ENCODE measurements at regions not wholly inside any gene's neighbourhood (a gene's known extent, or its start where the extent isn't known, plus 50 kb on each side); places are given as distances from the start of the nearest gene placed in this dataset.

DNA sequence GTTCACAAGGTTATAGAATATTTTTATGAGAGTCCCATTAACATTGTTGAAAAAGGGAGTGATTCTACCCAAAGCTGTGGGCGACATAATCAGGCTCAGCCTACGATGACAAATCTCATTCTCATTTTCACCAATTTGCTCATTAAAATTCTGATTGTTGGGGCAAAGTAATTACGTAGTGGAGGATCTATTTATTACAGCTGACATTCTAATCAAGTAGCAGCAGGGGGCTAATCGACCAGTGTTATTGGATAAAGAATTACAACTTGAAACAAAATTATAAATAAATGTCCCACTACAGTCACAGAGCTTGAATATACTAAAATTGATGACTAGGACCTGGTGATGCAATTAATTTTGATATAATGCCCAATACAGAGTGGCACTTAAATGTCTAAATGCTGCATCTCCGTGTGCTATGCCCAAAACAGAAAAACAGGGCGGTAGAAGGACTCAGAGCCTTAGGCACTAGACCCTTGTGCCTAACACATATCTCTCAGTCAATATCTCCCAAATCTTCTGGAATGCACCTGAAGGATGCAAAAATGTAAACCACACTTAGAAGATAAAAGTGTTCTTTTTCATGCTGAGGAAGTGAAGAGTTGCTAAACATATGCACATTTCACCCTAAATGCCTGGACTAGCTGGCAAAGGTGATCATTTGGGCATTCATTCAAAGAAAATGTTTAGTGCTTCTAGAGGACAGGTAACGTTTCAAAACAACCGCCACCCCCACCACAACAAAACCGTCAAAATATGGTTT, 88.3 kb downstream of the CD24 start:
- Histone ChIP-seq H3K4me3 (no peak overlapping the region), H3K9me3 (no peaks in the 10 kb centered on the region), H3K27ac (no peak overlapping the region), H3K4me1 (peaks cover 11% of the 10 kb centered on the region), H3K27me3 (no peaks in the 10 kb centered on the region), H3K36me3 (no peaks in the 10 kb centered on the region)
- TF ChIP-seq POLR2AphosphoS5 (IDR thresholded peaks at IDR 0.05; ENCODE audit: insufficient read depth in 1 of 2, low read depth in 1 of 2): no peak
- TF ChIP-seq POLR2A (IDR thresholded peaks at IDR 0.05): no peak
- TF ChIP-seq, protein P1, sequence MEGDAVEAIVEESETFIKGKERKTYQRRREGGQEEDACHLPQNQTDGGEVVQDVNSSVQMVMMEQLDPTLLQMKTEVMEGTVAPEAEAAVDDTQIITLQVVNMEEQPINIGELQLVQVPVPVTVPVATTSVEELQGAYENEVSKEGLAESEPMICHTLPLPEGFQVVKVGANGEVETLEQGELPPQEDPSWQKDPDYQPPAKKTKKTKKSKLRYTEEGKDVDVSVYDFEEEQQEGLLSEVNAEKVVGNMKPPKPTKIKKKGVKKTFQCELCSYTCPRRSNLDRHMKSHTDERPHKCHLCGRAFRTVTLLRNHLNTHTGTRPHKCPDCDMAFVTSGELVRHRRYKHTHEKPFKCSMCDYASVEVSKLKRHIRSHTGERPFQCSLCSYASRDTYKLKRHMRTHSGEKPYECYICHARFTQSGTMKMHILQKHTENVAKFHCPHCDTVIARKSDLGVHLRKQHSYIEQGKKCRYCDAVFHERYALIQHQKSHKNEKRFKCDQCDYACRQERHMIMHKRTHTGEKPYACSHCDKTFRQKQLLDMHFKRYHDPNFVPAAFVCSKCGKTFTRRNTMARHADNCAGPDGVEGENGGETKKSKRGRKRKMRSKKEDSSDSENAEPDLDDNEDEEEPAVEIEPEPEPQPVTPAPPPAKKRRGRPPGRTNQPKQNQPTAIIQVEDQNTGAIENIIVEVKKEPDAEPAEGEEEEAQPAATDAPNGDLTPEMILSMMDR (IDR thresholded peaks at IDR 0.05): no peak
- intact Hi-C loops (cut with DNase I): no loop called here
- no peak for DNase-seq (ENCODE audit: extremely low spot score in 2 of 2)

- TF ChIP-seq POLR2AphosphoS5 (IDR thresholded peaks at IDR 0.05; ENCODE audit: insufficient read depth in 1 of 2, low read depth in 1 of 2): peak in 1 of 2 donors; percentile 72
- TF ChIP-seq POLR2A (IDR thresholded peaks at IDR 0.05): no peak
- Histone ChIP-seq H3K36me3 (no peaks in the 10 kb centered on the region), H3K27ac (no peak overlapping the region), H3K9me3 (no peaks in the 10 kb centered on the region), H3K4me1 (peaks cover 11% of the 10 kb centered on the region), H3K27me3 (no peaks in the 10 kb centered on the region), H3K4me3 (no peak overlapping the region)
- DNase-seq (ENCODE audit: extremely low spot score in 2 of 2): no peak
- intact Hi-C loops (cut with DNase I): no loop called here
Measured at GRCh38 chr6:106885679-106886078, 88.8 kb downstream of the CD24 start.

DNA sequence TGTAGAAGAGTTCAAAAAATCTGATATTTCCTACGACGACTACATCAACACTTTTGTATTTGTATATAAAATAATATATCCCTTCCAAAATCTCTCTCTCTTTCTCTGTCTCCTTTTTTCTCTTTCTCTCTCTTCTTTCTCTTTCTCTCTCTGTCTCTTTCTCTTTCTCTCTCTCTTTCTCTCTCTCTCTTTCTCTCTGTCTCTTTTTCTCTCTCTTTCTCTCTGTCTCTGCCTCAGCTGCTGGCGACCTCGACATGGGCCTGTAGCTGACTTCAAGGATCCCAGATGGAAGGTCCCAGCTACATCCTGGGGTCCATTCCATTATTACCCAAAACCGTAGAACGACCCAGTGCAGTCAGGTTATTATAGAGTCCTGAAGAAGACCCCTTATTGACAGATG, 90.0 kb downstream of the CD24 start:
- no peaks in the 10 kb centered on the region for H3K27me3 ChIP-seq
- H3K4me3 ChIP-seq: no peak overlapping the region
- no peaks in the 10 kb centered on the region for H3K9me3 ChIP-seq
- TF ChIP-seq, protein P1 (IDR thresholded peaks at IDR 0.05): no peak
- TF ChIP-seq POLR2AphosphoS5 (IDR thresholded peaks at IDR 0.05; ENCODE audit: insufficient read depth in 1 of 2, low read depth in 1 of 2): no peak
- no peak for TF ChIP-seq POLR2A (IDR thresholded peaks at IDR 0.05)
- DNase-seq (ENCODE audit: extremely low spot score in 2 of 2): no peak
- H3K4me1 ChIP-seq: peaks cover 11% of the 10 kb centered on the region
- intact Hi-C loops (cut with DNase I): no loop called here
- no peak overlapping the region for H3K27ac ChIP-seq
- no peaks in the 10 kb centered on the region for H3K36me3 ChIP-seq

DNA sequence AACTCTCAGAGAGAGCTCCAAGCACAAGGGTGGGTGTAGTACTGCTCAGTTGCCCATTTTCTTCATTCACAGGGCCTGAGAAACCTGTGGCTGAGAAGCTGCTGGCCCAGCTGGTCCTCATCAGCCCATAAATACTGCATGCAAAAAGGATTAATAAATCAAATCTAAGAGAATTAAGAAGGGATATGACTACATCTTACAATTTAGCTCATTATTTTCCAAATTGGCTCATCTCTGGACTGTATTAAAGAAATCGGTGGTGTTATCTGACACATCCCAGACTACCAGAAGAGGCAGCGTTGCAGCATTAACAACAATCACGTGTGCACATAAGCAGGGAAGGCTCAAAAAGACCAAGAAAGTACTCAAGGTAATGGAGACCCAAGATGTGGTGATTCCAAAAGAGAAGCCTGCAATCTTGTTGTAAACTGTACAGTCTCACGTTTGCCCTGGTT, 90.7 kb downstream of the CD24 start:
- no peaks in the 10 kb centered on the region for H3K27me3 ChIP-seq
- H3K4me3 ChIP-seq: no peak overlapping the region
- no peaks in the 10 kb centered on the region for H3K9me3 ChIP-seq
- no peaks in the 10 kb centered on the region for H3K36me3 ChIP-seq
- H3K27ac ChIP-seq: no peak overlapping the region
- intact Hi-C loops (cut with DNase I): no loop called here
- DNase-seq (ENCODE audit: extremely low spot score in 2 of 2): no peak
- H3K4me1 ChIP-seq: peaks cover 11% of the 10 kb centered on the region
- TF ChIP-seq, protein P1 (IDR thresholded peaks at IDR 0.05): no peak
- TF ChIP-seq POLR2A (IDR thresholded peaks at IDR 0.05): no peak
- no peak for TF ChIP-seq POLR2AphosphoS5 (IDR thresholded peaks at IDR 0.05; ENCODE audit: insufficient read depth in 1 of 2, low read depth in 1 of 2)

GRCh38 chr6:106882601-106883518, 91.7 kb downstream of the CD24 start:
- Histone ChIP-seq H3K9me3 (no peaks in the 10 kb centered on the region), H3K36me3 (no peaks in the 10 kb centered on the region), H3K27ac (no peak overlapping the region), H3K4me1 (peaks cover under 1% of the 10 kb centered on the region), H3K4me3 (no peak overlapping the region), H3K27me3 (no peaks in the 10 kb centered on the region)
- intact Hi-C loops (cut with DNase I): no loop called here
- DNase-seq (ENCODE audit: extremely low spot score in 2 of 2): no peak
- TF ChIP-seq POLR2AphosphoS5 (IDR thresholded peaks at IDR 0.05; ENCODE audit: insufficient read depth in 1 of 2, low read depth in 1 of 2) (no peak), POLR2A (IDR thresholded peaks at IDR 0.05) (no peak)
- TF ChIP-seq, protein P1 (IDR thresholded peaks at IDR 0.05): no peak
